ENCODE measurements at regions not wholly inside any gene's neighbourhood (a gene's known extent, or its start where the extent isn't known, plus 50 kb on each side); places are given as distances from the start of the nearest gene placed in this dataset.

DNA sequence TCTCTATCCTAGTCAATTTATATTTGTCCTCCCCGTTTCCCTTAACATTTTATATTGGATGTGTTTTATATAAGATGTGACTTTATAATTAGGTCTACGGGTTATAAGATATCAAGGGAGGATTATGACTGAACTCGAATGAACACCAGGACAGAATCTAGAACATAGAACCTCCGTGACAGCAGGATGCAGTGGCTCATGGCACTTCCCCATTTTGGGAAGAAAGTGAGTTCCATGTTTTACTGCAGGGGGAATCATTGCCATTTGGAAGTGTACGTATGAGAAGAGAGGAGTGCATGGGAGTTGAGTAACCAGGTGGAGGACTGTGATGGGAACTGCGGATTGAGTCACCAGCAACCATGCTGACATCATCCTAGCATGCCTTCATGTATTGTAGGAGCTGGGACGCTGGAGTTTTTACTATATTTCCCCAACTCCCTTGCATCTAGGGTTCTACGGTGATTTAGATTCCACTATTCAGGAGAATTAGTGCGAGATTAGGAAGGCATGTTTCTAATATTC lies 56.1 kb upstream of the FOXC1 start:
- no peak for DNase-seq

GRCh38 chr6:1554141-1554475 lies 55.6 kb upstream of the FOXC1 start:
- DNase-seq, result no peak

DNA sequence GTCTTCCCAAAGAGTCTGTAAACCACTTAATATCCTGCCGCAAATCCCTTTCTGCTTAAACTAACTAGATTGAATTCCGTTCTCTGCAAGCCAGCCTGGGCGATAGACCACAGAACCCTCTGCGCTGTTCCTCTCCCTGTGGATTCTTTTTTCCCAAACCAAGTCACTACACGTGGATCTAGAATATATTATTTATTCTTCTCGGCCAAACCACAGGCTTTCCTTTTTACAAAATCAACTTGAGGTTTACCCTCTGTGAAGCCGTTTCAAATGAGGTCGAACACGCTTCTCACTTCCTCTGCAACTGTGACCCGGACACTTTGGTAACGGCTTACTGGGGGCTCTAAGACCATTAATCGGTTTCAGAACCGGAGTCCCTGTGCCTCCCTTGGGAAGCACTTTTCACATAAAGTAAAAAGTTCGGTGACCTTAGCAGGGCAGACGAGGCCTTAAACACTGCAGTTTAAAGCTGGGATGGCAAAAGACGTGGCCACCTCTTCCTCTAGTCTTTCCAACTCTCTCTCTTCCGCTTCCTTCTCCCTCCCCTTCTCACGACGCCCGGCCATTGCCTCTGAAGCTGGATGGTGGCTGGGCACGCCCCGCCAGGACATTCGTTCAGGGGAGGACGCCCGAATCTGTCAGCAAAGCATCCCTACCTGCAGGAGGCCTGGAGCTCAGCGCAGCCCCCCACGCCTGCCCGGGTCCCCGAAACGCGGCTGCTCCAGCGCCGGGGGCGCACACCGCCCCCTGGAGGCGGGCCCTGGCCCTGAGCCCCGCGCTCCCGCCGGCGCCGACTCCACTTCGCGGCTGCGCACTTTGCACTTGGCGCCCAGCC lies 55.0 kb upstream of the FOXC1 start:
- DNase-seq, result peak; percentile 39 to 67 (median 43)

DNA sequence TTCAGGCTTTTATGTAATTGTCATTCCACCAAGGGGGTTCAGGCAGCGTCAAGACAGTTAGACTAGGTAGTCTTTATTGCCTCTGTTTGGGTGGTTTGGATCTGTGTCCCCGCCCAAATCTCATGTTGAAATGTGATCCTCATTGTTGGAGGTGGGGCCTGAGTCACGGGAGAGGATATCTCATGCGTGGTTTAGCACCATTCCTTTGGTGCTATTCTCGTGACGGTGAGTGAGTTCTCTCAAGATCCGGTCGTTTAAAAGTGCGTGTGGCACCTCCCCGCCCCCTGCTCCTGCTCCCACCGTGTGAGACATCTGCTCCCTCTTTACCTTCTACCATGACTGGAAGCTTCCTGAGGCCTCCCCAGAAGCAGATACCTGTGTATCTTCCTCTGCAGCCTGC lies 51.3 kb upstream of the FOXC1 start:
- DNase-seq, result no peak

Data from T-helper 2 cell (primary cell).